Gastroesophageal sphincter (tissue), 3 donors: ENCODE measurements at regions not wholly inside any gene's neighbourhood (a gene's known extent, or its start where the extent isn't known, plus 50 kb on each side); places are given as distances from the start of the nearest gene placed in this dataset.

Experiments
- CTCF ChIP-seq, 4 experiments: fragments of 200-600 bp in 2 of 4; fragments of 450-650 bp in 2 of 4; sonication (generic) in 1 of 4; IDR thresholded peaks; one replicate each; pipeline ENCODE4 v1.5.1; 2017 to 2019; ENCODE audit warnings: antibody characterized with exemption in 4 of 4, mild to moderate bottlenecking in 2 of 4, moderate library complexity in 2 of 4
- EP300 ChIP-seq: sonication (generic); formaldehyde crosslinking; IDR thresholded peaks from one replicate; pipeline ENCODE4 v1.6.1; 2017; ENCODE audit warnings: antibody characterized with exemption, mild to moderate bottlenecking
- POLR2AphosphoS5 ChIP-seq: sonication (generic); formaldehyde crosslinking; IDR thresholded peaks from one replicate; pipeline ENCODE4 v1.6.1; 2017; ENCODE audit warnings: antibody characterized with exemption

- no peak for TF ChIP-seq POLR2AphosphoS5
- no peak for TF ChIP-seq CTCF (IDR thresholded peaks at IDR 0.05)
- no peak for TF ChIP-seq EP300
These were observed 791.3 kb upstream of the SOX9 start for GRCh38 chr17:71329310-71330098.
